HG02798 (cell line): ENCODE measurements at regions not wholly inside any gene's neighbourhood (a gene's known extent, or its start where the extent isn't known, plus 50 kb on each side); places are given as distances from the start of the nearest gene placed in this dataset.
"Not testable (repeated sequence)": the region's sequence is repeated elsewhere in the genome, so short reads cannot be mapped to it uniquely, and the experiment has no call there.

Experiments
- ATAC-seq: cut with Tn5 transposase; IDR thresholded peaks from one replicate; pipeline ENCODE4 v1.9.1; 2021; ENCODE audit warnings: mild to moderate bottlenecking; ENCODE audit not compliant: unreplicated experiment, poor library complexity

GRCh38 chr4:131610517-131610916, 1538.6 kb upstream of the PCDH10 start:
- not testable (repeated sequence) for ATAC-seq

- ATAC-seq: peak; percentile 57
Observed at GRCh38 chr4:131613086-131613823, 1535.8 kb upstream of the PCDH10 start.

GRCh38 chr4:131613824-131614216, 1535.3 kb upstream of the PCDH10 start:
- peak; percentile 98 for ATAC-seq

GRCh38 chr4:131632877-131633276, 1516.2 kb upstream of the PCDH10 start:
- no peak for ATAC-seq

GRCh38 chr4:131635191-131635590, 1513.9 kb upstream of the PCDH10 start:
- no peak for ATAC-seq

- ATAC-seq: no peak
Observed at GRCh38 chr4:131638781-131639180, 1510.3 kb upstream of the PCDH10 start.

GRCh38 chr4:131644619-131645018, 1504.5 kb upstream of the PCDH10 start:
- ATAC-seq: no peak

- no peak for ATAC-seq
Observed at GRCh38 chr4:131649227-131649626, 1499.9 kb upstream of the PCDH10 start.

- ATAC-seq: no peak
Observed at GRCh38 chr4:131650951-131651350, 1498.1 kb upstream of the PCDH10 start.

- ATAC-seq: not testable (repeated sequence)
Observed at GRCh38 chr4:131683314-131683713, 1465.8 kb upstream of the PCDH10 start.

GRCh38 chr4:131721883-131722282, 1427.2 kb upstream of the PCDH10 start:
- ATAC-seq: no peak

- not testable (repeated sequence) for ATAC-seq
Observed at GRCh38 chr4:131723069-131723468, 1426.0 kb upstream of the PCDH10 start.

GRCh38 chr4:131724847-131725246, 1424.2 kb upstream of the PCDH10 start:
- ATAC-seq: not testable (repeated sequence)

GRCh38 chr4:131725521-131725920, 1423.6 kb upstream of the PCDH10 start:
- not testable (repeated sequence) for ATAC-seq

GRCh38 chr4:131726940-131727339, 1422.2 kb upstream of the PCDH10 start:
- ATAC-seq: not testable (repeated sequence)

- not testable (repeated sequence) for ATAC-seq
Observed at GRCh38 chr4:131727418-131727817, 1421.7 kb upstream of the PCDH10 start.

GRCh38 chr4:131729205-131729604, 1419.9 kb upstream of the PCDH10 start:
- not testable (repeated sequence) for ATAC-seq

- ATAC-seq: not testable (repeated sequence)
Observed at GRCh38 chr4:131729716-131730398, 1419.2 kb upstream of the PCDH10 start.

GRCh38 chr4:131730574-131730973, 1418.5 kb upstream of the PCDH10 start:
- ATAC-seq: not testable (repeated sequence)

- ATAC-seq: not testable (repeated sequence)
Observed at GRCh38 chr4:131732034-131732630, 1417.0 kb upstream of the PCDH10 start.

GRCh38 chr4:131734321-131734720, 1414.8 kb upstream of the PCDH10 start:
- ATAC-seq: not testable (repeated sequence)
